ENCODE measurements at regions not wholly inside any gene's neighbourhood (a gene's known extent, or its start where the extent isn't known, plus 50 kb on each side); places are given as distances from the start of the nearest gene placed in this dataset.

DNA sequence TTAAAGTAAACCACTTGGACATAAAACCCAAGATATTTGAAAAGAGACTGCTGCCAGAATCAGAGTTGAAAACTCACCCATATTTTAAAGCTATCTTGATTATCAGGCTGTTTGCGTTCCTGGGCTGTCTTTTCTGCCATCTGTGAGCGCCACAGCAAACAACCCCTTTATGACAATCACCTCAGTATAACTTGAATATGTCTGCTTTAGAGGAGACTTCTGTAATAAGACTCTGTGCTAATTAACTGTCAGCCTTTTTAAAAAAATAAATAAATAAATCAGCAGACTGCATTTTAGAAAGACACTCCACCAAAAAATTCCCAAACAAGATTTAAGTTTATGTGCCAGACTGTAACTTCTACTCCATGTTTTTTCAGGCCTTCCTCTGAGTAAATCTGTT, 375.7 kb upstream of the CCNH start:
- TF ChIP-seq, protein P1, sequence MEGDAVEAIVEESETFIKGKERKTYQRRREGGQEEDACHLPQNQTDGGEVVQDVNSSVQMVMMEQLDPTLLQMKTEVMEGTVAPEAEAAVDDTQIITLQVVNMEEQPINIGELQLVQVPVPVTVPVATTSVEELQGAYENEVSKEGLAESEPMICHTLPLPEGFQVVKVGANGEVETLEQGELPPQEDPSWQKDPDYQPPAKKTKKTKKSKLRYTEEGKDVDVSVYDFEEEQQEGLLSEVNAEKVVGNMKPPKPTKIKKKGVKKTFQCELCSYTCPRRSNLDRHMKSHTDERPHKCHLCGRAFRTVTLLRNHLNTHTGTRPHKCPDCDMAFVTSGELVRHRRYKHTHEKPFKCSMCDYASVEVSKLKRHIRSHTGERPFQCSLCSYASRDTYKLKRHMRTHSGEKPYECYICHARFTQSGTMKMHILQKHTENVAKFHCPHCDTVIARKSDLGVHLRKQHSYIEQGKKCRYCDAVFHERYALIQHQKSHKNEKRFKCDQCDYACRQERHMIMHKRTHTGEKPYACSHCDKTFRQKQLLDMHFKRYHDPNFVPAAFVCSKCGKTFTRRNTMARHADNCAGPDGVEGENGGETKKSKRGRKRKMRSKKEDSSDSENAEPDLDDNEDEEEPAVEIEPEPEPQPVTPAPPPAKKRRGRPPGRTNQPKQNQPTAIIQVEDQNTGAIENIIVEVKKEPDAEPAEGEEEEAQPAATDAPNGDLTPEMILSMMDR (IDR thresholded peaks at IDR 0.05) = no peak
- TF ChIP-seq POLR2AphosphoS5 (IDR thresholded peaks at IDR 0.05; ENCODE audit: low read depth, low read length) = no peak

All from Panc1 (cell line).